ENCODE measurements at regions not wholly inside any gene's neighbourhood (a gene's known extent, or its start where the extent isn't known, plus 50 kb on each side); places are given as distances from the start of the nearest gene placed in this dataset.

DNA sequence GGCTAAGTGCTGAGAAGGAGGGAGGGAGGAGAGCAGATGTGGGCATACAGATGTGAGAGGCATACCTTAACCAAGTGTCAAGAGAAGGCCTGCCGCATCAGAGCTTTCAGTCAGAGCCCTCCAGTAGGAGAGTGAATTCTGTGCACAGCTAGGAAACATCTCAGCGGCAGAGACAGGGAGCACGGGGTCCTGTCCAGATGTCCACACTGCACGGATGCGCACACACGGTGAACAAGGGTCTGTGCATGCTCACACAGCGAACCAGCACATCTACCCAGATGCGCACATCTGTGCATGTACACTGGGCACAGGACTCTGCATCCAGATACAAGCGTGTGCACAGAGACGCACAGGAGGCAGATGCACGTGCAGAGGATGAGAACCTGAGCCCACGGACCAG, 778.0 kb downstream of the BRD1 start:
- no peak overlapping the region for H3K4me3 Mint-ChIP-seq
- no peaks in the 10 kb centered on the region for H3K9me3 Mint-ChIP-seq
- no peaks in the 10 kb centered on the region for H3K4me1 Mint-ChIP-seq (ENCODE audit: low read depth)
- DNase-seq (no peak), ATAC-seq (no peak)
- H3K36me3 Mint-ChIP-seq (ENCODE audit: insufficient read depth) = no peaks in the 10 kb centered on the region
- H3K27me3 Mint-ChIP-seq (ENCODE audit: low read depth) = peaks cover 13% of the 10 kb centered on the region

DNA sequence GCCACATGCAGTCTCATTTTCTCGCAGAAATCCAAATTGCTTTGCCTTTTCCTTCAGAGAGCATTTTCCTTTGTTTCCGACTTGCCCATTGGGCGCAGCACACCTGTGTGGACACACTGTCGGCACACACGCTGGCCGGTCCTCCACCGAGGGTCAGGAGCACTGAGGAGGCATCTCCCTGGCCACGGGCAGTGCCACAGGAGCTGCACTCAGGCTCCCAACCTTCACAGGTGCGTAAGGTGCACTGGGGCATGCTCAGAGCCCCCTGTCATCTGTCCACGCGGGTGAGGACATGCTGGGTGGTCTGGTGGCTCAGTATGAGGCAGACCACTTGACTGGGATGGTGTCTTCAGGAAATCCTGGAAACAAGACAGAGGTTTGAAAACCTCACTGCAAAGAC, 779.1 kb downstream of the BRD1 start:
- Mint-ChIP-seq H3K27me3 (ENCODE audit: low read depth) (peaks cover 18% of the 10 kb centered on the region), H3K9me3 (no peaks in the 10 kb centered on the region), H3K4me3 (no peak overlapping the region), H3K4me1 (ENCODE audit: low read depth) (no peaks in the 10 kb centered on the region), H3K36me3 (ENCODE audit: insufficient read depth) (no peaks in the 10 kb centered on the region)
- DNase-seq = no peak
- no peak for ATAC-seq

DNA sequence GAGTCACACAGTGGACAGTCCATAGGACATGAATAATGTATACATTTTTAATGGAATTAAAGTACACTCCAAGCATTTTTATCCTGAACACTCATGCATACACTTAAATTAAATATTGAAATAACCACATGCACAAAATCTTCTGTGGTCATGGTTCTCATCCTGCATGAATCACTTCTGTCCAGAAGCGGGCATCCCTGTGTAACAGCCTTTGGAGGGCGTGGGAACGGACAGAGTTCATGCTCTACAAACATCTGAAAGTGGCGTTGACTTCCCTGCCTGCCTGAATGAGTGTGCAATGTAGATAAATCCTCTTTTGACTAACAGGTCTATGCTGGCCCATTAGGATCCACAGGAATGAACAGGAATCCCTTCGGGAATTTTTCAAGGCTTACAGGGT, 780.2 kb downstream of the BRD1 start:
- no peak overlapping the region for H3K4me3 Mint-ChIP-seq
- H3K9me3 Mint-ChIP-seq = no peaks in the 10 kb centered on the region
- H3K4me1 Mint-ChIP-seq (ENCODE audit: low read depth) = no peaks in the 10 kb centered on the region
- DNase-seq = no peak
- H3K36me3 Mint-ChIP-seq (ENCODE audit: insufficient read depth) = no peaks in the 10 kb centered on the region
- H3K27me3 Mint-ChIP-seq (ENCODE audit: low read depth) = peaks cover 21% of the 10 kb centered on the region
- ATAC-seq = no peak

DNA sequence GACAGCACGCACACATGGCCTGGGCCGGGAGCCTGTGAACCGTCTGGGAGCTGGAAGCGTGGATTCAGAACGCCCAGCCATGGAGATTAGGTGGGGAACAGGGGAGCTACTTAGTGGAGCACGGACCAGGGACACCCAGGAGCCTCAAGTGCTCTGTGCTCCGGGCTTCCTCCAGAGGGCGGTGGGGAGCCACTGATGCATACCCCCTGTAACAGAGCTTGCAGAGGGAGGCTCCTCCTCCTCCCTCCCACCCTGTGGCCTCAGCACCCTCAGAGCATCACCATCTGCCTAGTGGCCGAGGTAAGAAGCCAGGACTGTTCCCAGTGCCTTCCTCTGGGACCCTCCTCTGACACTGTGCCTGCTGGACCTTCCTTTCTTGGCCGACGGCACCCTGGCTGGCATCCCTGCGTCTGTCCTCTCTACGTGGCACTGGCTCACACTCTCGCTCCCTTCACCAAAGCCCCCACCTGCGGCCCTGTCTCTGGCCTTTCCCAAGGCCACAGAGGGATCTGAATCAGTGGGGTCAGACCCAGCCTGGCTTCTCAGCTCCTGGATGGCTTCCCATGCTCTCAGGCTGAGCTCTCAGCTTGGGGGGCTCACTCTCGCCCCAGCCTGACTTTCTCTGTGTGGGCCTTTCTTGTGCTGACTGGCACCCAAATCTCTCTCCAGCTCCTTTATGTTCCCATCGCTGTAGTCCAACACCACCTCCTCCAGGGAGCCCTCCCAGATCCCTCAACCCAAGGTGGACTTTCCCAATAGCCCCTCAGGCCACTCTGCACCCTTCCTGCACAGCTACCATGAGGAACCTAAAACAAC, 780.9 kb downstream of the BRD1 start:
- ATAC-seq = peak; percentile 69 to 77
- H3K36me3 Mint-ChIP-seq (ENCODE audit: insufficient read depth) = no peaks in the 10 kb centered on the region
- no peak for DNase-seq
- H3K27me3 Mint-ChIP-seq (ENCODE audit: low read depth) = peaks cover 21% of the 10 kb centered on the region
- no peak overlapping the region for H3K4me3 Mint-ChIP-seq
- no peaks in the 10 kb centered on the region for H3K9me3 Mint-ChIP-seq
- H3K4me1 Mint-ChIP-seq (ENCODE audit: low read depth) = no peaks in the 10 kb centered on the region

DNA sequence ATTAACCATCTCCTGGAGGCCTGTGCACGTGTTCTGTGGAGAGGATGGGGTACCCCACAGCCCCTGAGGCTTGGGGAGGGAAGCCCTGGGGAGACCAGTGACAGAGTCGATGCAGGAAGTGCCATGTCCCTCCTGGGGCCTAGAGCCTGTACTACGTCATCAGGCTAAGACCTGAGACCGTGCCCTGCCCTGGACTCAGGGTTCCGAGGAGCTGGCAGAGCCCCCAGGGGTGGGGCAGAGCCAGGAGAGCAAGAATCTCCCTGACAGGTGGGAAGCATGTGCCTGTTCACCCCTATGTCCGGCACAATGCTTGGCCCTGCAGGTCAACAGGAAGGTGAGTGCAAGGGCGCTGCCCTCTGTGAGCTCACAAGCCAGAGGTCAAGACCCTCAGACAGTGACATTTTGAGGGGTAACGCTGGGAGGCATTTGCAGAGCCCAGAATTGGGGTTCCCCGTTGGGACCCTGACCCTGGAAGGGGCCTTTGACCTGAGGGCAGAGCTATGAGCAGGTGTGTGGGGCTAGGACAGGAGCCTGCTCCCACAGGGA, 781.6 kb downstream of the BRD1 start:
- ATAC-seq = no peak
- no peaks in the 10 kb centered on the region for H3K36me3 Mint-ChIP-seq (ENCODE audit: insufficient read depth)
- H3K27me3 Mint-ChIP-seq (ENCODE audit: low read depth) = peaks cover 21% of the 10 kb centered on the region
- no peaks in the 10 kb centered on the region for H3K4me1 Mint-ChIP-seq (ENCODE audit: low read depth)
- no peak for DNase-seq
- no peaks in the 10 kb centered on the region for H3K9me3 Mint-ChIP-seq
- no peak overlapping the region for H3K4me3 Mint-ChIP-seq

DNA sequence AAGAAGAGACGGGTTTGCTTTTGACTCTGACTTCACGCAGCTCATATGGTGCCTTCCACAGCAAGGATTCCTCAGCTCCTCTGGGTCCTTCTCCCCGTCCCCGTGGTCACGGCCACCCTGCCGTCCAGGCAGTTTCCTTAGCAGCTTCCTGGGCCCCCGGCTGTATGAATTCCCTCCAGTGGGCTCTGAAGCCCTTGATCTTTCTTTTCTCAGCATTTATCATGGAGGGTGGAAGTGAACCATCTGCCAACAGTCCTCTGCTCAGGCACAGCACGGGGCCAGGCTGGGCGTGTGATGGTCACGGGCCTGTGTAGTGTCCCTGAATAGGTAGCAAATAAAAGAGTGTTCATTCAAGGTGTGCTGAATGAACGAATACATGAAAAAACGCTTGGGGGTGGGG, 782.4 kb downstream of the BRD1 start:
- H3K9me3 Mint-ChIP-seq = no peaks in the 10 kb centered on the region
- H3K27me3 Mint-ChIP-seq (ENCODE audit: low read depth) = peaks cover 21% of the 10 kb centered on the region
- no peaks in the 10 kb centered on the region for H3K36me3 Mint-ChIP-seq (ENCODE audit: insufficient read depth)
- DNase-seq (no peak), ATAC-seq (no peak)
- H3K4me1 Mint-ChIP-seq (ENCODE audit: low read depth) = no peaks in the 10 kb centered on the region
- no peak overlapping the region for H3K4me3 Mint-ChIP-seq

DNA sequence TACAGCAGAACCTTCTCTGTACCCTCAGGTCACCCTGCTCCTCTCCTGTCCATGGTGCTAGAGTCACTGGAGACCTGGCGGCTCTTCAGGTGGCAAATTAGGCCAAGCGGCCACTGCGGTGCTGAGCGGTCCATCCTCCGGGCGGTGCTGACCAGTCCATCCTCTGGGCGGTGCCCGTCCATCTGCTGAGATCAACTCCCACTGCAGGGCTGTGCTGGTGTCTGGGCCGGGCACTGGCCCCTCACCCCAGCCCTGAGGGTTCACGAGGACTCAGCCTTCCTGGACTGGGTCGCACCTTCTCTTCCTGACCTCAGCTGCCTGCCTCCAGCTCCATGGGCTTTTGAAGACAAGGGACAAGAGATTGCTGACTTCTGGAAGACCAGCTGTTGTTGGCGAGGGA, 782.9 kb downstream of the BRD1 start:
- no peak for DNase-seq
- H3K4me3 Mint-ChIP-seq = no peak overlapping the region
- no peak for ATAC-seq
- no peaks in the 10 kb centered on the region for H3K4me1 Mint-ChIP-seq (ENCODE audit: low read depth)
- H3K36me3 Mint-ChIP-seq (ENCODE audit: insufficient read depth) = no peaks in the 10 kb centered on the region
- no peaks in the 10 kb centered on the region for H3K9me3 Mint-ChIP-seq
- H3K27me3 Mint-ChIP-seq (ENCODE audit: low read depth) = peaks cover 21% of the 10 kb centered on the region

DNA sequence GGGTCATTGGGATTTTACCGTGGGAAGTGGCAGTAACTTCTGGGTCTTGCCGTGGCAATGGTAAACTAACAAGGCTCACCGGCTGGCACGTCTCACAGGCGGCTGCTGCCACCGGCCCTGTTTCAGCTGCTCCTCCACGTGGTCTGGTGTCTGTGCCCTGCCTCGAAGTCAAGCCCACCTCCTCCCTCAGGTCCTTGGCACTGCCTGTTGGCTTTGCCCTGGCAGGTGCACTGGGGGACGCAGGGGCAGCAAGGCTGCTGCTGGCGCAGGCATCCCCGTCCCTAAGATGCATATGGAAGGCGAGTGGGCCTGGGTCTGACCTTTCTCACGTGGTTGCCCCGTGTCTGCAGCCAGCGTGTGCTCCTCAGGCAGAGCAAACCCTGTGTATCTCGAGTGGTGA, 783.6 kb downstream of the BRD1 start:
- H3K4me3 Mint-ChIP-seq = no peak overlapping the region
- ATAC-seq = no peak
- no peaks in the 10 kb centered on the region for H3K36me3 Mint-ChIP-seq (ENCODE audit: insufficient read depth)
- H3K27me3 Mint-ChIP-seq (ENCODE audit: low read depth) = peaks cover 21% of the 10 kb centered on the region
- DNase-seq = no peak
- H3K9me3 Mint-ChIP-seq = no peaks in the 10 kb centered on the region
- no peaks in the 10 kb centered on the region for H3K4me1 Mint-ChIP-seq (ENCODE audit: low read depth)

DNA sequence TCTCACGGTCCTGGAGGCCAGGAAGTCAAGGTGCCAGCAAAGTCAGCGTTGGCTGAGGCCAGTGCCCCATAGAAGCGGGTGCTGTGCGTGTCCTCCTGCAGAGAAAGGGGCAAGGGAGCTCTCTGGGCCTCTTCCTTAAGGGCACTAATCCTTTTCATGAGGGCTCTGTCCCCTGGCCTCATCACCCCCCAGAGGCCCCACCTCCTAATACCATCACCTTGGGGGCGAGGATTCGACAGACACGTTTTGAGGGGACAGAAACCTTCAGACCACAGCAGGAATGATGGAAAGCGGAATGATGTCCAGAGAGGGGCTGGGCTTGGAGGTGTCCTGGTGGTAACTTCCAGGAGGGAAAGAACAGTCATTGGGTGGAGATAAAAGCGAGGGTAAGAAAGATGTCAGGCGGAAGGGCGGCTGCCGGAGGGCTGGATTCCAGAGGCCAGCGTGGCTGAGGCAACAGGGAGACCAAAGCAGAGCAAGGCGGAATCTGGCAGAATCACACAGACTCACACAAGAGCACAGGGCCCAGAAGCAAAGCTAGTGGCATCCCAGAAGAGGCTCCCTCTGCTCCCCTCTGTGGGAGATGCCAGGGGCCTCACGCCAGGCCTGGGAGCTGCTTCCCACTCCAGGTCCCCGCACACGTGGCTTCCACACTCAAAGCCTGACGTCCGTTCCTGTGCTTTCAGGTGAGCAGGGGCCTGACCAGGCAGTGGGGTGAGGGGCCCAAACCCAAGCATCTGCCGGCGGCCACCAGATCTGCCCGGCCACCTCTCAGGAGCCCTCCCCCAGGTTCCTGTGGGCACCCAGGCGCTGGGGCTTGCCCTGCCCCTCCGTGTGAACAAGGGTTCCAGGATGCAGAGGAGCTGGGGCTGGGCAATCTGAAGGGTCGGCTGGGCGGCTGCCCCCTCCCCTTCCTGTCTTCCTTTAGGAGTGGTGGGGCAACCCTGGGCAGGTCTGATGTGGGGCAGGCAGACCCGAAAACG, 784.5 kb downstream of the BRD1 start:
- H3K9me3 Mint-ChIP-seq = no peaks in the 10 kb centered on the region
- H3K4me3 Mint-ChIP-seq = no peak overlapping the region
- no peaks in the 10 kb centered on the region for H3K36me3 Mint-ChIP-seq (ENCODE audit: insufficient read depth)
- no peaks in the 10 kb centered on the region for H3K4me1 Mint-ChIP-seq (ENCODE audit: low read depth)
- DNase-seq (no peak), ATAC-seq (no peak)
- H3K27me3 Mint-ChIP-seq (ENCODE audit: low read depth) = peaks cover 20% of the 10 kb centered on the region

DNA sequence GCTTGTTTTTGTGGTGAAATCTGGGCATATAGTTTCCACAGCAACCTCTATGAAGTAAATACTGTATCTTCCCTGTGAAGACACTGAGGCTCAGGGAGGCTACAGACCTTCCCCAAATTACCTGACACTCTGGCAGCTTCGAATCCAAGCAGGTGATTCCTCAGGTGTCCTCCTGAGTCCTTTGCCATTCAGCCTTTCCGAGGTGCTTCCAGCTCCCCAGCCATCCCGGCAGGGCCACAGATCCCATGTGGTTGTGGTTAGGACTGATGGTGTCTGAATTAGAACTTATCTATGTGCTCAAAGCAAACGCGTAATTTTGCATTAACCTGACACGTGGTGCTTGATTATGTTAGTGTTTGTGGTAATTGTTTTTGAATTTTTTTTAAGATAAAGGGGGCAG, 785.6 kb downstream of the BRD1 start:
- H3K4me3 Mint-ChIP-seq = no peak overlapping the region
- no peaks in the 10 kb centered on the region for H3K9me3 Mint-ChIP-seq
- H3K4me1 Mint-ChIP-seq (ENCODE audit: low read depth) = no peaks in the 10 kb centered on the region
- H3K27me3 Mint-ChIP-seq (ENCODE audit: low read depth) = peaks cover 16% of the 10 kb centered on the region
- DNase-seq = no peak
- ATAC-seq = no peak
- H3K36me3 Mint-ChIP-seq (ENCODE audit: insufficient read depth) = no peaks in the 10 kb centered on the region

DNA sequence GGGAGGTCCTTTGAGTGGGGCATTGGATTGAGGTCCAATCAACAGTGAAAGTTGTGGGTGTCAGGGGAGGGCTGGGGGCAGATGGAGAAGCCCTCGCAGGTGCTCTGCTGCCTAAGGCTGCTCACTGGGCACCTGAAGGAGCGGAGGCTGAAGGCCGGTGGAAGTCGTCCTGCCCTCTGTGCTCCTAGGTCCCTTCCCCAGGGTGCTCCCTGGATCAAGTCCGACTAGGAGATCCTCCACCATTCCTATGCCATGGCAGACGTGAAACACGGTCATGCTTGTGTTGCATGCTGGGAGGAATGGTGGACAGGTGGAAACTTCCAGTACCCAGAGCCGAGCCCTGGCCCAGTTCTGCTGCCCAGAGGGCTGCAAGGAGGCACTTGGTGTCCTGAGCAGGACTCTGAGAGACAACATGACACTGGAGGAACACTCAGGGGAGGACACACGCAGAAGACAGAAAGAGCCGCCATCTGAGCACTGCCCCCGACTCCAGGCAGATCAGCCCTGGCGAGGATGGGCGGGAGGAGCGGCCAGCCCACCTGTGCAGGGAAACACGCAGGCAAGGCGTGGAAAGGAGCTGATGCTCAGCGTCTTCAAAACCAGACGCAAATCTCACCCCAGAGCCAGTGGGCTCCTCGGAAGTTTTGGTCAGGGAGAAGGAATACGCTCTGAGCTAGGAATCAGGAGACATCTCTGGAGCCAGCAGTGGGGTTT, 786.8 kb downstream of the BRD1 start:
- H3K9me3 Mint-ChIP-seq = no peaks in the 10 kb centered on the region
- no peaks in the 10 kb centered on the region for H3K4me1 Mint-ChIP-seq (ENCODE audit: low read depth)
- DNase-seq (no peak), ATAC-seq (no peak)
- H3K36me3 Mint-ChIP-seq (ENCODE audit: insufficient read depth) = no peaks in the 10 kb centered on the region
- H3K4me3 Mint-ChIP-seq = no peak overlapping the region
- H3K27me3 Mint-ChIP-seq (ENCODE audit: low read depth) = peaks cover 13% of the 10 kb centered on the region

DNA sequence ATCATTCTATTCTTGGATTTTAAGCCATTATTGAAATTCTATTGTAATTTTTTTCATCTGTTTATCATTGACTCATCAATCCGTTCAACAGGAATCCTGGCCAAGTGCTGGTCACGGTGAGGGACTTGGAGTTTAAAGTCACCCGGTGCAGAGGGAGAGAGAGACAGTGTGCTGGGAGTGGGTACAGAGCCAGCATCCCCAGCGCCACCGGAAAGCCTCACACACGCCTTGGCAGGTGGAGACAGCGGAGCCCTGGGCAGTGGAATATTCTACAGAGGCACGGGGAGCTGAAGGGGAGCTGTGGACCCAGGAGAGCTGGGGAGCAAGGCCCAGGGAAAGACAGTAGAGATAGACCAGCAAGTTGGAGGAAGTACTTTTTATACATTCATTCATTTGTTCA, 787.6 kb downstream of the BRD1 start:
- H3K4me3 Mint-ChIP-seq = no peak overlapping the region
- H3K9me3 Mint-ChIP-seq = no peaks in the 10 kb centered on the region
- peaks cover 10% of the 10 kb centered on the region for H3K27me3 Mint-ChIP-seq (ENCODE audit: low read depth)
- no peaks in the 10 kb centered on the region for H3K4me1 Mint-ChIP-seq (ENCODE audit: low read depth)
- ATAC-seq = no peak
- H3K36me3 Mint-ChIP-seq (ENCODE audit: insufficient read depth) = no peaks in the 10 kb centered on the region
- DNase-seq = no peak

DNA sequence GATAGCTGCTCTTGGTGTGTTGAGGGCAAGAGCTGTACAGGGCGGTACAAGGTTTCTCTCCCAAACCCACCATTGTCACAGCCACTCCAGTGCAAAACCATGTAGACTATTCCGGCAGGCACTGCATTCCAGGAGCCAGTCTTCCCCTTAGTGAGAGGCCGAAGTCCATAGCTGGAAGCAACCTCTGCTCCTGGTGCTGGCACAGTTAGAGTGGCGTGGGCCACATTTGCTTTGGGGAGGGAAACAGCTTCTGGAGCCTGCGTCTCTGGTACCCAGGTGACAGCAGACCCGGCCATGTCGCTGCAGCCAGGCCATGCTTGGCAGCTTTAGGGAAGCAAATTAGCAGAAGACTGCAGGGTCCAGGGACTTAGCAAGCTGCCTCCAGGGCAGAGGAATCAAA, 788.0 kb downstream of the BRD1 start:
- Mint-ChIP-seq H3K36me3 (ENCODE audit: insufficient read depth) (no peaks in the 10 kb centered on the region), H3K4me3 (no peak overlapping the region), H3K4me1 (ENCODE audit: low read depth) (no peaks in the 10 kb centered on the region), H3K27me3 (ENCODE audit: low read depth) (peaks cover 8% of the 10 kb centered on the region), H3K9me3 (no peaks in the 10 kb centered on the region)
- no peak for DNase-seq
- ATAC-seq = no peak

DNA sequence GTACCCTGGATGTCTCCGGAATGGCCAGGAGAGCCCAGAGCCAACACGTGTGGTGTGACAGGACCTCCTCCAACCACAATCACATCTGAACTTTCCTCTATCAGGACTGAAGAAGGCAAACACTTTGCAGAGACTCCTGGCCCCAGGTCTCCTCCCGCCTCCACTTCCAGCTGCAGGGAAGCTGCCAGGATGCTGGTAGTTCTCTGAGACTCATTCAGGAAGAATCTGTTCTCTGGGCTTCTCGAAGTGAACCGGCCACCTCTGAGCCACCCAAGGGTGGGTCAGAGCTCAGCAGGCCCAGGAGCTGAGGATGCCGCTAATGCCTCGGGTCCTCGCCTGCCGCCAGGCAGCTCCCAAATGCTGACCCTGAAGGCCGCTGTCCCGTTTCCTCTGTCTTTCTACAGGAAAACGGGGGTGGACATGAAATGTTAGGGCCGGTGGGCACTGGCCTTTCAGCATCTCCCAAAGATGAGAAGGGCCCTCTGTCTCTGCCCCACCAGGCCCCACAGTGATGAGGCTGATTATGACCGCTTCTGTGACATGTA, 789.9 kb downstream of the BRD1 start:
- Mint-ChIP-seq H3K36me3 (ENCODE audit: insufficient read depth) (no peaks in the 10 kb centered on the region), H3K9me3 (no peaks in the 10 kb centered on the region), H3K4me3 (no peak overlapping the region), H3K27me3 (ENCODE audit: low read depth) (peaks cover 3% of the 10 kb centered on the region), H3K4me1 (ENCODE audit: low read depth) (no peaks in the 10 kb centered on the region)
- ATAC-seq (no peak), DNase-seq (no peak)
